ENCODE measurements at regions not wholly inside any gene's neighbourhood (a gene's known extent, or its start where the extent isn't known, plus 50 kb on each side); places are given as distances from the start of the nearest gene placed in this dataset.

- TF ChIP-seq, protein P1, sequence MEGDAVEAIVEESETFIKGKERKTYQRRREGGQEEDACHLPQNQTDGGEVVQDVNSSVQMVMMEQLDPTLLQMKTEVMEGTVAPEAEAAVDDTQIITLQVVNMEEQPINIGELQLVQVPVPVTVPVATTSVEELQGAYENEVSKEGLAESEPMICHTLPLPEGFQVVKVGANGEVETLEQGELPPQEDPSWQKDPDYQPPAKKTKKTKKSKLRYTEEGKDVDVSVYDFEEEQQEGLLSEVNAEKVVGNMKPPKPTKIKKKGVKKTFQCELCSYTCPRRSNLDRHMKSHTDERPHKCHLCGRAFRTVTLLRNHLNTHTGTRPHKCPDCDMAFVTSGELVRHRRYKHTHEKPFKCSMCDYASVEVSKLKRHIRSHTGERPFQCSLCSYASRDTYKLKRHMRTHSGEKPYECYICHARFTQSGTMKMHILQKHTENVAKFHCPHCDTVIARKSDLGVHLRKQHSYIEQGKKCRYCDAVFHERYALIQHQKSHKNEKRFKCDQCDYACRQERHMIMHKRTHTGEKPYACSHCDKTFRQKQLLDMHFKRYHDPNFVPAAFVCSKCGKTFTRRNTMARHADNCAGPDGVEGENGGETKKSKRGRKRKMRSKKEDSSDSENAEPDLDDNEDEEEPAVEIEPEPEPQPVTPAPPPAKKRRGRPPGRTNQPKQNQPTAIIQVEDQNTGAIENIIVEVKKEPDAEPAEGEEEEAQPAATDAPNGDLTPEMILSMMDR (IDR thresholded peaks at IDR 0.05; ENCODE audit: control extremely low read depth in 1 of 3, insufficient read depth in 1 of 3, low read depth in 1 of 3, low read length in 3 of 3) = no peak
- TF ChIP-seq GABPA (IDR thresholded peaks at IDR 0.05; ENCODE audit: borderline replicate concordance, insufficient read depth, low read length) = no peak
- no peak for TF ChIP-seq SIRT6 (IDR thresholded peaks at IDR 0.05; ENCODE audit: low read length)
- TF ChIP-seq FOSL1 (IDR thresholded peaks at IDR 0.05; ENCODE audit: insufficient read depth, low read depth, low read length) = no peak
Measured at GRCh38 chr5:28877050-28877449, 1838.7 kb upstream of the CDH9 start (continued).

Measured in H1 (cell line).